ENCODE measurements at regions not wholly inside any gene's neighbourhood (a gene's known extent, or its start where the extent isn't known, plus 50 kb on each side); places are given as distances from the start of the nearest gene placed in this dataset.
A peak's percentile ranks its signal among the peaks of the same experiment; 100 is the strongest.

DNA sequence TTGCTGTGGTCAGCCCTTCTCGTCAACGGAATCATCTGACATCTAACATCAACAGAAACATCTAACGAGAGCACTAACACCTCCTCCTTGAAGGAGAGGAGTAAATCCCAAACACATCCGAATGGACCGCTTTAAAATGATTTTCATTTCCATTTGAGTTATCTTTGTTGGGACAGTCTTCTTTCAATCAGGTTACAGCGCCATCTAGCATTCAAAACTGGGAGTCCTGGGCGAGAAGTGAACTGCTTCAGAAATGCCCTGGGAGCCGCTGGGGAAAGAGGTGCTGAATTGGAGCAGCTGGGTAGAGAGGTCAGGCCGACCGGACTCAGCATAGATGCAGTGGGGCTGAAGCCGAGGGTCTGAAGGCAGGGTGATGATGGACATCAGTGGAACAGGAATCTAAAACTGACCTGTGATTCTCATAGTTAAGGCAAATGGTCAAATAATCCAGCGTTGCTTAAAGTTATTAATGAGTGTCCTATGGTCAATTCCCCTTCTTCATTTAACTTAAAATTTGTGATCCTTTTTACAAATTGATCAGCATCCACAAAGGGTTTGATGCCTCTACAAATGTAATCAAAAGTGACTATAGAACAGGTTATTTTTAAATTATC is 170.0 kb upstream of the NDN start:
- ATAC-seq (peak in 3 of 4 donors; percentile 73 to 81 (median 75)), FAIRE-seq (no peak), DNase-seq (peak in 4 of 6 donors; percentile 24 to 50 (median 30))
- Histone ChIP-seq H3K4me3 (no peak overlapping the region), H3K36me3 (no peaks in the 10 kb centered on the region), H3K4me1 (no peaks in the 10 kb centered on the region), H3K27ac (no peak overlapping the region), H3K27me3 (no peaks in the 10 kb centered on the region), H3K9me3 (no peaks in the 10 kb centered on the region)
- peak in 3 of 4 donors; percentile 7 to 26 (median 8) for TF ChIP-seq CTCF (IDR thresholded peaks at IDR 0.05)
- WGBS, 2 donors, result 21 to 23% methylated on average over 12 of the region's 12 CpGs
- intact Hi-C loops (cut with DNase I), result no loop called here

- DNase-seq (no peak), ATAC-seq (no peak), FAIRE-seq (no peak)
- Histone ChIP-seq H3K9me3 (no peaks in the 10 kb centered on the region), H3K27me3 (no peaks in the 10 kb centered on the region), H3K4me3 (no peak overlapping the region), H3K27ac (no peak overlapping the region), H3K36me3 (no peaks in the 10 kb centered on the region), H3K4me1 (no peaks in the 10 kb centered on the region)
- 66 to 83% methylated on average over 5 of the region's 5 CpGs for WGBS, 2 donors
- no peak for TF ChIP-seq CTCF (IDR thresholded peaks at IDR 0.05)
- intact Hi-C loops (cut with DNase I), result no loop called here
Observed at GRCh38 chr15:23859008-23859407, 171.9 kb upstream of the NDN start.

- intact Hi-C loops (cut with DNase I), result no loop called here
- H3K36me3 ChIP-seq, result no peaks in the 10 kb centered on the region
- no peak for TF ChIP-seq CTCF (IDR thresholded peaks at IDR 0.05)
- H3K27ac ChIP-seq, result no peak overlapping the region
- H3K4me1 ChIP-seq, result no peaks in the 10 kb centered on the region
- no peaks in the 10 kb centered on the region for H3K9me3 ChIP-seq
- no peak overlapping the region for H3K4me3 ChIP-seq
- H3K27me3 ChIP-seq, result no peaks in the 10 kb centered on the region
- 52 to 56% methylated on average over 31 of the region's 31 CpGs for WGBS, 2 donors
- no peak for FAIRE-seq
- ATAC-seq, result no peak
- DNase-seq, result no peak
Observed at GRCh38 chr15:23860290-23861245, 173.5 kb upstream of the NDN start.

DNA sequence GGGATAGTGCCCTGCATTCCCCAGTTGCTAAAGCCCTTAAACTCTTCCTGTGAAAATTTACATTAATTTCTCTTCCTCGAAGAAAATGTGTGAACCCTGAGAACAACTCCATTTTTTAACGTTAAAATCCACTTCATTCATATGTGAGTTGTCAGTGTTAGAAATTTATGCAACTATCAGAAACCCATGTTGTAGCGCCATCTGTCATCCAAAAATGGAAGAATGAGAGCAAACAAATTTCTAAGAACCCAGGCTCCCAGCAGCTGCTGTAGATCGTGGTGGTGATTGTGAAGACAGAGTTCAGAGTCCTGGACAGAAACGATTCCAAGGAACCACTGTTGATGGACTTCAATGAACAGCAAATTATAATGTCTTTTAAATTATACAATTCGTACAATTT is 179.7 kb upstream of the NDN start:
- Histone ChIP-seq H3K9me3 (no peaks in the 10 kb centered on the region), H3K27ac (no peak overlapping the region), H3K4me1 (no peaks in the 10 kb centered on the region), H3K27me3 (peaks cover 0 to 8% (median 0%) of the 10 kb centered on the region in 4 donors), H3K4me3 (no peak overlapping the region), H3K36me3 (no peaks in the 10 kb centered on the region)
- FAIRE-seq (no peak), DNase-seq (no peak), ATAC-seq (peak in 2 of 4 donors; percentile 45 to 47)
- intact Hi-C loops (cut with DNase I), result loop anchor here in 1 of 3 donors (5.0 kb wide), 1 partner anchor 220 kb away; the partner anchor contains the start of gene MAGEL2
- TF ChIP-seq CTCF (IDR thresholded peaks at IDR 0.05), result no peak
- 17 to 18% methylated on average over 6 of the region's 6 CpGs for WGBS, 2 donors

Measured in pancreas (tissue), 10 donors.